Activated CD8-positive, alpha-beta memory T cell treated with anti-CD3 and anti-CD28 coated beads for 36 hours (primary cell): ENCODE measurements at regions not wholly inside any gene's neighbourhood (a gene's known extent, or its start where the extent isn't known, plus 50 kb on each side); places are given as distances from the start of the nearest gene placed in this dataset.
"Not testable (repeated sequence)": the region's sequence is repeated elsewhere in the genome, so short reads cannot be mapped to it uniquely, and the experiment has no call there.

Source experiments
- CTCF ChIA-PET: fragments of 350-600 bp; sonication (Branson Sonifier 250); formaldehyde crosslinking; loops from one replicate; lab custom pipeline; 2021; ENCODE audit warnings: antibody characterized with exemption; lab: Charles Lee
- POLR2A ChIA-PET: fragments of 350-600 bp; sonication (Branson Sonifier 250); formaldehyde crosslinking; loops from one replicate; lab custom pipeline; 2021; ENCODE audit warnings: antibody characterized with exemption; lab: Charles Lee

DNA sequence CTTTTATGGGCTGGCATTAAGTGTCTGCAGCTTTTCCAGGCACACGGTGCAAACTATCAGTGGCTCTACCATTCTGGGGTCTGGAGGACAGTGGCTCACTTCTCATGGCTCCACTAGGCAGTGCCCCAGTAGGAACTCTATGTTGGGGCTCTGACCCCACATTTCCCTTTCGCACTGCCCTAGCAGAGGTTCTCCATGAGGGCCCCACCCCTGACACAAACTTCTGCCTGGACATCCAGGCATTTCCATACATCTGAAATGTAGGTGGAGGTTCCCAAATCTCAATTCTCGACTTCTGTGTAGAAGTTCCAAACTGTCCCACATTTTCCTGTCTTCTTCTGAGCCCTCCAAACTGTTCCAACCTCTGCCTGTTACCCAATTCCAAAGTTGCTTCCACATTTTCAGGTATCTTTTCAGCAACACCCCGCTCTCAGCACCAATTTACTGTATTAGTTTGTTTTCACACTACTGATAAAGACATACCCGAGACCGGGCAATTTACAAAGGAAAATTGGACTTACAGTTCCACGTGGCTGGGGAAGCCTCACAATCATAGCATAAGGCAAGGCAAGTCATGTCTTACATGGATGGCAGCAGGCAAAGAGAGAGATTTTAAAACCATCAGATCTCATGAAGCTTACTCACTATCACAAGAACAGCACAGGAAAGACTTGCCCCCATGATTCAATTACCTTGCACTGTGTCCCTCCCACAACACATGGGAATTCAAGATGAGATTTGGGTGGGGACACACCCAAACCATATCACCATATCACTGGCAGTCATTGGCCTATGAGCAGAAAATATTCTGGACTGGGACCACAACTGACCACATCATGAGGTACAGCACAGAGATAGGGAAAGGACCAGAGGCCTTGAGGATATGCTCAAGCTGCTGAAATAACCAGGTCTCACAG, 136.8 kb downstream of the TMEM30B start:
- CTCF ChIA-PET, POLR2A ChIA-PET: not testable (repeated sequence)

DNA sequence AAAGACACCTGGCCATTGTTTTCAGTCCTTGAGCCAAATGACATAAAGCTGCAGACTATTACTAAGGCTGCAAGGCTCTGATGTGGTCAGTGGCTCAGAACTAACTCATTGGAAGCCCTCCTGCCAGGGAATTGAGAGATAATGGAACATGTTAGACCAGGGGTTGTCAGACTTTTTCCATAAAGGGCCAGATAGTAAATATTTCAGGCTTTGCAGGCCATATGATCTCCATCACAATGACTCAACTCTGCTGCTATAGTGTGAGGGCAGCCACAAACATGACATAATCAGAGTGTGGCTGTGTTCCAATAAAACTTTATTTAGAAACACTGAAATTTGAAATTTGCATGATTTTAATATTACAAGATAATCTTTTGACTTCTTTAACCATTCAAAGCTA, 140.3 kb downstream of the TMEM30B start:
- POLR2A ChIA-PET, result no interaction called here
- CTCF ChIA-PET, result no interaction called here

- ChIA-PET POLR2A (no interaction called here), CTCF (no interaction called here)
These were observed 140.9 kb downstream of the TMEM30B start for GRCh38 chr14:61140271-61140670.

GRCh38 chr14:61139006-61139599, 142.0 kb downstream of the TMEM30B start:
- CTCF ChIA-PET, result no interaction called here
- POLR2A ChIA-PET, result no interaction called here

- CTCF ChIA-PET, result no interaction called here
- POLR2A ChIA-PET, result interaction anchor here (0.7 kb wide), 1 partner anchor 40 kb away, joined by 5 read pairs; no protein-coding TSS in a partner anchor
These were observed 148.2 kb downstream of the TMEM30B start for GRCh38 chr14:61132894-61133293.

DNA sequence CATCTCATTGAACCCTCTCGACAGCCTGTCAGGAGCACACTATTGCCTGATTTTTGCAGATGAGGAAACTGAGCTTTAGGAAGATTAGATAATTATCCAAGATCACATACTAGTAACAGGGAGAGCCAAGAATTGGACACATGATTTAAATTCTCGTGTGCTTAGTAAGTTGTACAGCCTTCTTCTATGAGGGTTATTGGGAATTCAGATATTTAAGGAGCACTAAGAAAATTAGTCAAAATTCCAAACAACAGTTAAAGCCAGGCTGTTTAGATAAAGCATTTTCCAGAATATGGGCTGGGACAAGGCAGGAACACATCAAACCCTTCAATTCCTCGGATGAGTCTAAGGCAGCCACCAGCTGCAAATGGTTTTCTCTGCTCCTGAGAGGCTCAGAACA, 148.8 kb downstream of the TMEM30B start:
- POLR2A ChIA-PET, result no interaction called here
- CTCF ChIA-PET, result no interaction called here

- ChIA-PET CTCF (no interaction called here), POLR2A (no interaction called here)
These were observed 149.6 kb downstream of the SLC38A6 start for GRCh38 chr14:61130512-61131260.

- ChIA-PET CTCF (no interaction called here), POLR2A (no interaction called here)
These were observed 148.2 kb downstream of the SLC38A6 start for GRCh38 chr14:61129168-61129745.

- CTCF ChIA-PET, result interaction anchor here (1.0 kb wide), 1 partner anchor 12 kb away, joined by 3 read pairs; no protein-coding TSS in a partner anchor
These were observed 147.5 kb downstream of the SLC38A6 start for GRCh38 chr14:61128382-61129167.

GRCh38 chr14:61126603-61127498, 145.8 kb downstream of the SLC38A6 start:
- ChIA-PET CTCF (interaction anchor here (1.0 kb wide), 1 partner anchor 10 kb away, joined by 3 read pairs; no protein-coding TSS in a partner anchor), POLR2A (no interaction called here)

More at GRCh38 chr14:61128382-61129167, 147.5 kb downstream of the SLC38A6 start:
- POLR2A ChIA-PET, result no interaction called here

DNA sequence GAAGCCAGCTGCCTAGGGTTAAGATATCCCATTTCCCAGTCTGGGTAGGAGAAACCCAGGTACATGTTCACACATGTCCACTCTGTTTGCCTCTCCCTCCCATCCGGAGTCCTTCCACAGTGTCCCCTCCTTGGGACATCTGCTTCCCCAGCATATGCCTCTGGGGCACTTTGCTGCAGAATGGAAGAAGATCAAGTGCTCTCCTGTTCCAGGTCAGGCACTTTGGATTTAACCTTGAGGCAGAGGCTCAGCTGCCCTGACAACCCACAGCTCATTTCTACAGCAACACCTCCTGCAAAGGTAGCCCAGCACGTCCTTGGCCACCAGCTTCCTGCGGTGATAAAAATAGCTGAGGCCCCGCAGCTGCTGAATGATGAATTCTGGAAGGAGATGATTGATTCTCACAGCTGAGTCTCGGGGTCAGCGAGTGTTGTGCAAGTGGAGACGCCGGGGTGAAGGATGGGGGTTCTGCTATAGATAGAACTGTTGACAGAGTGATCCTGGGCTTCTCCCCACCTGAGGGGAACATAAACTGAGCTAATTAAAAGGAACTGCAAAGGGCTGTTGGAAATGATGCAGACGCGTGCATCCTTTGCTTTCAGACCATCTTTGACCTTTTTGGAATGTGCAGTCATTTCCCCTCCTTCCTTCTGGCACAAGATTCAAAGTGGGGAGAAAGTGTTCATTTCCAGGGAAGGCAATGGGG, 145.0 kb downstream of the SLC38A6 start:
- ChIA-PET CTCF (no interaction called here), POLR2A (no interaction called here)

- CTCF ChIA-PET, result no interaction called here
- POLR2A ChIA-PET, result no interaction called here
These were observed 144.2 kb downstream of the SLC38A6 start for GRCh38 chr14:61125041-61125866.

- ChIA-PET POLR2A (no interaction called here), CTCF (no interaction called here)
These were observed 141.8 kb downstream of the SLC38A6 start for GRCh38 chr14:61122862-61123261.

GRCh38 chr14:61121355-61121787, 140.3 kb downstream of the SLC38A6 start:
- POLR2A ChIA-PET, result no interaction called here
- CTCF ChIA-PET, result no interaction called here

DNA sequence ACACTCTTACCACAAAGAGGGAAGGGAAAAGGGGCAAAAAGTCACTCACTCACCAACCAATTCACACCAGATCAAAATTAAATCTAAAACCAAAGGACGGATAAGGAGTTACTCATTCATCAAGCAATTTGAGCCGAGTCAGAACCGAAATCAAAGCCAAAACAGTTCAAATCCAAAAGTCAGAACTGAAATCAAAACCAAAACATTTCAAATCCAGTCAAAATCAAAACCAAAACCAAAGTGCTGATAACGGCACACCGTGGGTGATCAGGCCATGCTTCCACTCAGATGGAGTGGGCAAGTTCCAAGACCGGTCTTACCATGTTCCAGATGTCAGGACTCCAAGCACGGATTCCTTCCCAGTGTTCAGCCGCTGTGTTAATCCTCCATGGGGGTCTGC, 139.5 kb downstream of the SLC38A6 start:
- ChIA-PET CTCF (no interaction called here), POLR2A (no interaction called here)

DNA sequence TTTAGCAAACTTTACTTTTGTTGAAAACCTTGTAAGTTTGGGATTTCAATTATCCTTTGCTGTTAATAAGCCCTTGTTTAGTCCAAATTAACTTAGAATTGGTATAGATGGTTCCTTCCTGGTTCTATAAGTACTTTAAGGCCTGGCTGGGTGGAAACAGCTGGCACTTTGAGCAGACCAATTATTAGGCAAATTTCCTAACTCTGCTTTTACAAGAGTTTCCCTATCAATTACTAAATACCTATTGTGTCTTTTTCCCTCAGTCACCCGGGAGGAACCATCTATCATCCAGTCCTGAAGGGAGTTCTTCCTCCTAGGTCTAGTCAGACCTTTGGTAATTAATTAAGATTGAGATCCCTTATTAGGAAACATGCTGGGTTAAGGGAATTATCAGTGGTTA, 138.0 kb downstream of the SLC38A6 start:
- ChIA-PET CTCF (no interaction called here), POLR2A (no interaction called here)
